ENCODE measurements at regions not wholly inside any gene's neighbourhood (a gene's known extent, or its start where the extent isn't known, plus 50 kb on each side); places are given as distances from the start of the nearest gene placed in this dataset.

GRCh38 chr14:61603736-61604135 is 91.6 kb upstream of the HIF1A start:
- no peak overlapping the region for H3K4me3 Mint-ChIP-seq
- Histone ChIP-seq H3K23me2 (ENCODE audit: insufficient read length, low read depth, low read length, poor library complexity, severe bottlenecking) (no peaks in the 10 kb centered on the region), H2AFZ (ENCODE audit: low read length) (no peak overlapping the region), H4K5ac (ENCODE audit: insufficient read length, low read depth, low read length) (no peak overlapping the region), H3K23ac (ENCODE audit: insufficient read length, low read depth, low read length) (no peak overlapping the region), H2BK12ac (ENCODE audit: insufficient read length, low read depth, low read length) (no peak overlapping the region), H2AK5ac (ENCODE audit: insufficient read length, low read length) (no peak overlapping the region), H4K8ac (replicated peaks; ENCODE audit: insufficient read length, low read depth, low read length) (no peak overlapping the region), H3K4ac (ENCODE audit: low read depth, low read length) (no peak overlapping the region), H3K56ac (ENCODE audit: insufficient read length, low read depth, low read length) (no peak overlapping the region), H3K4me2 (ENCODE audit: insufficient read depth, insufficient read length, low read length) (no peak overlapping the region), H2BK120ac (ENCODE audit: low read depth, low read length, poor library complexity, severe bottlenecking) (no peak overlapping the region), H2BK15ac (ENCODE audit: low read depth, low read length) (no peak overlapping the region), H3K79me1 (ENCODE audit: insufficient read depth, low read depth, low read length, poor library complexity, severe bottlenecking) (no peaks in the 10 kb centered on the region), H2BK5ac (ENCODE audit: insufficient read length, low read length) (no peak overlapping the region), H3K14ac (ENCODE audit: insufficient read depth, low read length) (no peak overlapping the region), H3K27ac (ENCODE audit: insufficient read length, low read depth, low read length) (no peak overlapping the region), H4K91ac (ENCODE audit: insufficient read length, low read depth, low read length) (no peak overlapping the region), H3K79me2 (ENCODE audit: insufficient read depth, low read length) (no peaks in the 10 kb centered on the region), H3K4me1 (ENCODE audit: insufficient read depth, low read length) (peaks cover 17% of the 10 kb centered on the region), H3K9ac (ENCODE audit: extremely low read depth, insufficient read length, low read length) (no peak overlapping the region), H3K27me3 (ENCODE audit: insufficient read depth, low read length) (no peaks in the 10 kb centered on the region), H4K20me1 (ENCODE audit: control insufficient read depth, insufficient read depth, insufficient read length) (no peaks in the 10 kb centered on the region), H3K9me3 (ENCODE audit: control insufficient read depth, low read depth, low read length) (no peaks in the 10 kb centered on the region), H3T11ph (ENCODE audit: low read length) (no peak overlapping the region), H2BK20ac (ENCODE audit: low read depth, low read length, poor library complexity, severe bottlenecking) (no peak overlapping the region), H3K18ac (ENCODE audit: insufficient read length, low read depth, low read length) (no peak overlapping the region)
- no peaks in the 10 kb centered on the region for H3K36me3 Mint-ChIP-seq (ENCODE audit: insufficient read depth in 1 of 3, low read depth in 3 of 3)
- no CpG with 5 or more reads among the region's 4 CpGs for WGBS (ENCODE audit: extremely low coverage, insufficient read length, low lambda C conversion rate)
- no peak overlapping the region for H3K27ac Mint-ChIP-seq
- H3K4me1 Mint-ChIP-seq: peaks cover 43 to 46% of the 10 kb centered on the region in 2 experiments
- DNase-seq: no peak
- no peak for TF ChIP-seq CTCF (conservative IDR thresholded peaks at IDR 0.05)
- H3K27me3 Mint-ChIP-seq (ENCODE audit: low read depth): peaks cover 1% of the 10 kb centered on the region; the same call in 1 of the 2 replicates
- no peaks in the 10 kb centered on the region for H3K9me3 Mint-ChIP-seq

Measured in H9 (cell line).